ENCODE measurements at regions not wholly inside any gene's neighbourhood (a gene's known extent, or its start where the extent isn't known, plus 50 kb on each side); places are given as distances from the start of the nearest gene placed in this dataset.

GRCh38 chr1:157357111-157357510 lies 195.2 kb downstream of the FCRL5 start:
- TF ChIP-seq CTCF (IDR thresholded peaks at IDR 0.05) (no peak), POLR2A (IDR thresholded peaks at IDR 0.05) (no peak), EP300 (IDR thresholded peaks at IDR 0.05) (no peak)

Measured in tibial nerve (tissue), 4 donors.